Mesenchymal stem cell (in vitro differentiated cells and primary cell): ENCODE measurements at regions not wholly inside any gene's neighbourhood (a gene's known extent, or its start where the extent isn't known, plus 50 kb on each side); places are given as distances from the start of the nearest gene placed in this dataset.

Experiments used
- DNase-seq: peaks from one replicate; pipeline ENCODE4 v3.0.0-alpha.2; 2013
- H2AFZ ChIP-seq: one replicate; pipeline ENCODE4 v1.6.1; 2013; ENCODE audit warnings: low read depth, mild to moderate bottlenecking, control low read depth, inconsistent platforms, low read length, moderate library complexity
- H2AK5ac ChIP-seq: 2 replicates; pipeline ENCODE4 v1.6.1; 2013; ENCODE audit warnings: low read length, moderate library complexity, mild to moderate bottlenecking, inconsistent platforms; ENCODE audit not compliant: severe bottlenecking
- H2BK120ac ChIP-seq: one replicate; pipeline ENCODE4 v1.6.1; 2013; ENCODE audit warnings: low read depth, mild to moderate bottlenecking, inconsistent platforms, low read length, moderate library complexity
- H2BK12ac ChIP-seq, 2 experiments: one replicate each; pipeline ENCODE4 v1.6.1; 2013; ENCODE audit warnings: inconsistent platforms in 2 of 2, low read length in 2 of 2, mild to moderate bottlenecking in 2 of 2, moderate library complexity in 2 of 2, control low read depth in 1 of 2
- H2BK15ac ChIP-seq: one replicate; pipeline ENCODE4 v1.6.1; 2013; ENCODE audit warnings: mild to moderate bottlenecking, low read depth, inconsistent platforms; ENCODE audit not compliant: poor library complexity, severe bottlenecking
- H2BK5ac ChIP-seq: 2 replicates; pipeline ENCODE4 v1.6.1; 2013; ENCODE audit warnings: low read depth, mild to moderate bottlenecking, low read length, control low read depth, inconsistent platforms; ENCODE audit not compliant: poor library complexity, severe bottlenecking
- H3K14ac ChIP-seq, 2 experiments: one replicate each; pipeline ENCODE4 v1.6.1; 2013; ENCODE audit warnings: inconsistent platforms in 2 of 2, low read length in 2 of 2, control low read depth in 1 of 2, mild to moderate bottlenecking in 1 of 2, moderate library complexity in 1 of 2
- H3K18ac ChIP-seq, 2 experiments: one replicate each; pipeline ENCODE4 v1.6.1; 2013; ENCODE audit warnings: inconsistent platforms in 2 of 2, low read length in 2 of 2, control low read depth in 1 of 2, low read depth in 1 of 2, mild to moderate bottlenecking in 1 of 2
- H3K23ac ChIP-seq, 2 experiments: one replicate each; pipeline ENCODE4 v1.6.1; 2013; ENCODE audit warnings: inconsistent platforms in 2 of 2, low read length in 2 of 2, mild to moderate bottlenecking in 2 of 2, moderate library complexity in 2 of 2, control low read depth in 1 of 2
- H3K27ac ChIP-seq: 2 replicates; pipeline ENCODE4 v1.5.1; 2013; ENCODE audit warnings: mild to moderate bottlenecking, moderate library complexity, low read length, control low read depth, inconsistent platforms; ENCODE audit not compliant: poor library complexity, severe bottlenecking
- H3K27me3 ChIP-seq, 2 experiments: 2 replicates each; pipeline versions ENCODE4 v1.6.1 to v1.7.0; 2013; ENCODE audit warnings: low read length in 2 of 2, mild to moderate bottlenecking in 2 of 2, moderate library complexity in 2 of 2, control low read depth in 1 of 2, inconsistent platforms in 1 of 2; ENCODE audit not compliant: control insufficient read depth in 1 of 2, insufficient read depth in 1 of 2
- H3K36me3 ChIP-seq, 2 experiments: 2 replicates each; pipeline versions ENCODE4 v1.6.1 to v1.7.0; 2013; ENCODE audit warnings: low read length in 2 of 2, control low read depth in 1 of 2, inconsistent platforms in 1 of 2, low read depth in 1 of 2, mild to moderate bottlenecking in 1 of 2; ENCODE audit not compliant: insufficient read depth in 2 of 2, control insufficient read depth in 1 of 2
- H3K4ac ChIP-seq, 2 experiments: one replicate each; pipeline ENCODE4 v1.6.1; 2013; ENCODE audit warnings: inconsistent platforms in 2 of 2, low read length in 2 of 2, mild to moderate bottlenecking in 2 of 2, moderate library complexity in 2 of 2, control low read depth in 1 of 2, low read depth in 1 of 2
- H3K4me1 ChIP-seq: 2 replicates; pipeline ENCODE4 v1.6.1; 2013; ENCODE audit warnings: low read depth, low read length, control low read depth; ENCODE audit not compliant: control insufficient read depth, insufficient read depth
- H3K4me2 ChIP-seq: 2 replicates; pipeline ENCODE4 v1.6.1; 2013; ENCODE audit warnings: low read length, mild to moderate bottlenecking, inconsistent platforms; ENCODE audit not compliant: poor library complexity, severe bottlenecking
- H3K4me3 ChIP-seq, 2 experiments: 2 replicates each; pipeline versions ENCODE4 v1.5.1 to v1.7.0; 2013; ENCODE audit warnings: low read length in 2 of 2, mild to moderate bottlenecking in 2 of 2, control low read depth in 1 of 2, low read depth in 1 of 2; ENCODE audit not compliant: insufficient read depth in 1 of 2
- H3K79me1 ChIP-seq: replicated peaks from 2 replicates; pipeline ENCODE4 v1.6.1; 2013; ENCODE audit warnings: mild to moderate bottlenecking, control low read depth, low read length, inconsistent platforms; ENCODE audit not compliant: poor library complexity, severe bottlenecking
- H3K9ac ChIP-seq: 2 replicates; pipeline ENCODE4 v1.7.0; 2013; ENCODE audit warnings: mild to moderate bottlenecking, low read length, moderate library complexity
- H3K9me3 ChIP-seq: 2 replicates; pipeline ENCODE4 v1.7.0; 2013; ENCODE audit warnings: mild to moderate bottlenecking, low read length; ENCODE audit not compliant: control insufficient read depth
- H4K8ac ChIP-seq: one replicate; pipeline ENCODE4 v1.6.1; 2013; ENCODE audit warnings: inconsistent platforms, mild to moderate bottlenecking, low read length, moderate library complexity
- H4K91ac ChIP-seq: one replicate; pipeline ENCODE4 v1.6.1; 2013; ENCODE audit warnings: mild to moderate bottlenecking, low read length, inconsistent platforms
- WGBS: methylation state at CpG from one replicate; pipeline ENCODE4 v1.1.7; 2013; ENCODE audit warnings: mixed read lengths; 5-methylcytosine and 5-hydroxymethylcytosine counted together

DNA sequence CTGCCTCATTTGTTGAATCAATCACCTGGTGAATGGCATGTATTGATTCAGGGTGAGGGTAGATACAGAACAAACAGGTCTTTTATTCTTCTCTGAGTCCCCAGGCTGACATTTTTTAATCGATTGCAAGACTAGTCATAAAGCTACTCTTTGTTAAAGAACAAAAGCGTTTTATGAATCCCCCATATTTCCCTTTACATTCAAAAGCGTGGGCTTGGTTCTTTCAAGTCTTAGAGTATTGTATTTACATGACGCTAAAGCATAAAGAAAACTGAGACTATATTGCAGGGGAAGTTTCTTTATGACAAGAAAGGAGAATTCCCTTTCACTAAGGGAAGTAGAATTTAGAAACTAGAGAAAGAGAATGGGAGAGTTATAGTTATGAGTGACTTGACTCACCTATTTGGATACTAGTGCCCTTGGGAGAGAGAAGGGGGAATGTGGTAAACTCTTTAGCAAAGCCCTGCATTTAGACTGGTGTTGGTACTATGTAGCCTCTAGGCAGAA lies 69.3 kb upstream of the PDE5A start:
- no peak overlapping the region for H3K18ac ChIP-seq
- no peak overlapping the region for H2BK15ac ChIP-seq
- no peak overlapping the region for H3K4me3 ChIP-seq
- no peak overlapping the region for H3K14ac ChIP-seq
- WGBS: over 99% methylated on average over 3 of the region's 4 CpGs
- no peak overlapping the region for H2AK5ac ChIP-seq
- no peak overlapping the region for H2BK5ac ChIP-seq
- no peaks in the 10 kb centered on the region for H3K9me3 ChIP-seq
- no peaks in the 10 kb centered on the region for H3K36me3 ChIP-seq
- no peak overlapping the region for H3K27ac ChIP-seq
- DNase-seq: no peak
- no peak overlapping the region for H3K4me2 ChIP-seq
- no peak overlapping the region for H2BK12ac ChIP-seq
- no peak overlapping the region for H4K91ac ChIP-seq
- no peak overlapping the region for H2BK120ac ChIP-seq
- H4K8ac ChIP-seq: no peak overlapping the region
- H3K23ac ChIP-seq: no peak overlapping the region
- H2AFZ ChIP-seq: no peak overlapping the region
- H3K4me1 ChIP-seq: no peaks in the 10 kb centered on the region
- no peaks in the 10 kb centered on the region for H3K79me1 ChIP-seq
- H3K4ac ChIP-seq: no peak overlapping the region
- no peaks in the 10 kb centered on the region for H3K27me3 ChIP-seq
- no peak overlapping the region for H3K9ac ChIP-seq

DNA sequence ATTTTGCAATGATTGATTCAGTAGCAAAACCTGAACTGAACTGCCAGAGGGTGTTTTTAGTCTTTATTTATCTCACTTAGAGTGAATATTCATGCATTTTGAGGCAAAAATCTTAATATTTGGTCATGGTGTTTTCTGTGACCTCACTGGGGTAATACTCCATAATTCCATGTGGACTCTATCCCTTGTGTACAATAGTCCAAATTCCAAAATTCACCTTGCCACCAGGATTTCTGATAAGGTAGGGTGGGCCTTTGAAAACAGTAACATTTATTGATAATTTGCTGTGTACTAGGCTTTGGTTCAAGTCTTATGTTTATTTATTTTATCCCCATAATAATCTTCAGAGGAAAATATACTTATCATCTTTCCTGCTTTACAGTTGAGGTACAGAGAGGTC lies 68.4 kb upstream of the PDE5A start:
- H3K4me1 ChIP-seq: no peaks in the 10 kb centered on the region
- no peak overlapping the region for H3K18ac ChIP-seq
- no peaks in the 10 kb centered on the region for H3K79me1 ChIP-seq
- H3K9ac ChIP-seq: no peak overlapping the region
- H4K91ac ChIP-seq: no peak overlapping the region
- H2BK5ac ChIP-seq: no peak overlapping the region
- no peak overlapping the region for H3K4ac ChIP-seq
- H2BK15ac ChIP-seq: no peak overlapping the region
- H3K14ac ChIP-seq: no peak overlapping the region
- no peaks in the 10 kb centered on the region for H3K27me3 ChIP-seq
- H3K23ac ChIP-seq: no peak overlapping the region
- no peaks in the 10 kb centered on the region for H3K36me3 ChIP-seq
- no peaks in the 10 kb centered on the region for H3K9me3 ChIP-seq
- H2AK5ac ChIP-seq: no peak overlapping the region
- H2BK12ac ChIP-seq: no peak overlapping the region
- no peak overlapping the region for H3K4me3 ChIP-seq
- H3K27ac ChIP-seq: no peak overlapping the region
- no peak overlapping the region for H2BK120ac ChIP-seq
- DNase-seq: no peak
- no peak overlapping the region for H3K4me2 ChIP-seq
- H2AFZ ChIP-seq: no peak overlapping the region
- H4K8ac ChIP-seq: no peak overlapping the region

DNA sequence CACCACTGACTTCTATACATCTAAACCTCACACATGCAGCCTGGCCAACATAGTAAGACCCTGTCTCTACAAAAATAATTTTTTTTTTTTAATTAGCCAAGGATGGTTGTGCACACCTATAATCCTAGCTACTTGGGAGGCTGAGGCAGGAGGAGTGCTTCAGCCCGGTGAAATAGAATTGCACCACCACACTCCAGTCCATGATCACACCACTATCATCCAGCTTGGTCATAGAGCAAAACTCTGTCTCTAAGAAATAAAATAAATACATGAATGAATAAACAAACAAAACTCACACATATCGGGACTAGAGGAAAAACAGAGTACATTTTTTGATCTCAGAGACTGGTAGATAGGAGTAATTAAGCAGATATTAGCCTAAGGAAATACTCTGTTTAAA lies 66.6 kb upstream of the PDE5A start:
- Histone ChIP-seq H2AK5ac (no peak overlapping the region), H3K27ac (no peak overlapping the region), H3K18ac (no peak overlapping the region), H3K4me2 (no peak overlapping the region), H3K9me3 (no peaks in the 10 kb centered on the region), H4K91ac (no peak overlapping the region), H3K4me3 (no peak overlapping the region), H3K4me1 (no peaks in the 10 kb centered on the region), H2BK5ac (no peak overlapping the region), H3K14ac (no peak overlapping the region), H3K79me1 (no peaks in the 10 kb centered on the region), H3K4ac (no peak overlapping the region), H3K36me3 (no peaks in the 10 kb centered on the region), H3K27me3 (no peaks in the 10 kb centered on the region), H2BK15ac (no peak overlapping the region), H3K9ac (no peak overlapping the region), H3K23ac (no peak overlapping the region), H2AFZ (no peak overlapping the region), H2BK12ac (no peak overlapping the region), H4K8ac (no peak overlapping the region), H2BK120ac (no peak overlapping the region)
- 100% methylated on average over 1 of the region's 2 CpGs for WGBS
- no peak for DNase-seq

DNA sequence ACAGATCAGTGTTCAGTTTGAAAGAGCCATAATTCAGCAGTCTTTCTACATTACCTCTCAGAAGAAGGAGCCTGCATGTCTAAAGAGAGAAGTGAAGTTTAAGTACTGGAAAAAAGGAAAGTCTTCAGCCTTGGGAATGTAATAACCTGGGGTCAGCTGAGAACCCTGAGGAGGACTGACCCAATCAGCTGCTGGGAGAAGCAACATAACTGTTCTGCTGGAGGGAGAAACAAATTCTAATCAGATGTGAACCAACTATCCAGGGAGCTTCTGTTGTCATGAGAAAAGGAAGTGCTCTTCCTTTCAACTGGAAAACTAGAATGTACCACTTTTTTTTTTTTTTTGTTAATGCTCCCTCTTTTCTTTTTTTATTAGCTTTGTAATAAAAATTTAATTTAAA lies 64.5 kb upstream of the PDE5A start:
- Histone ChIP-seq H3K4ac (no peak overlapping the region), H3K4me3 (peak overlapping the region in 1 of 2 experiments; percentile 58), H4K8ac (no peak overlapping the region), H3K27me3 (no peaks in the 10 kb centered on the region), H3K4me1 (no peaks in the 10 kb centered on the region), H2AFZ (no peak overlapping the region), H2BK5ac (no peak overlapping the region), H3K4me2 (no peak overlapping the region), H2AK5ac (no peak overlapping the region), H3K23ac (no peak overlapping the region), H2BK15ac (no peak overlapping the region), H2BK120ac (no peak overlapping the region), H3K36me3 (no peaks in the 10 kb centered on the region), H4K91ac (no peak overlapping the region), H3K79me1 (no peaks in the 10 kb centered on the region), H3K9me3 (no peaks in the 10 kb centered on the region), H3K14ac (no peak overlapping the region), H3K9ac (peak overlapping the region; percentile 72), H3K18ac (no peak overlapping the region), H2BK12ac (no peak overlapping the region), H3K27ac (no peak overlapping the region)
- peak; percentile 47 for DNase-seq
